K562 (cell line): ENCODE measurements at regions not wholly inside any gene's neighbourhood (a gene's known extent, or its start where the extent isn't known, plus 50 kb on each side); places are given as distances from the start of the nearest gene placed in this dataset.
A peak's percentile ranks its signal among the peaks of the same experiment; 100 is the strongest.

Source experiments
- BHLHE40 ChIP-seq: IDR thresholded peaks from 2 replicates; pipeline ENCODE4 v1.6.1; 2011; ENCODE audit warnings: low read length, improper control_type of control experiment
- CBX8 ChIP-seq: fragments of 200-600 bp; sonication (generic); IDR thresholded peaks from 2 replicates; pipeline ENCODE4 v1.6.1; 2012; ENCODE audit warnings: borderline replicate concordance, mixed run types, low read depth, mild to moderate bottlenecking, moderate library complexity, mixed read lengths, low read length, control low read depth, inconsistent platforms; ENCODE audit not compliant: poor library complexity, severe bottlenecking; ENCODE audit errors: extremely low read depth
- DDX20 ChIP-seq: fragments of 450-650 bp; IDR thresholded peaks from 2 replicates; pipeline ENCODE4 v1.6.1; 2016; ENCODE audit warnings: missing genetic modification characterization, low read depth, mild to moderate bottlenecking, missing compliant biosample characterization, moderate library complexity
- ESRRA ChIP-seq: fragments of 450-650 bp; IDR thresholded peaks from 2 replicates; pipeline ENCODE4 v1.6.1; 2014; ENCODE audit warnings: low read depth, mild to moderate bottlenecking, moderate library complexity, borderline replicate concordance
- ETV6 ChIP-seq, 3 experiments: fragments of 150-350 bp in 1 of 3; sonication (generic) in 1 of 3; formaldehyde crosslinking in 1 of 3; IDR thresholded peaks; 2 replicates each; pipeline versions ENCODE4 v1.6.1 to v1.8.0; 2014 to 2022; ENCODE audit warnings: borderline replicate concordance in 2 of 3, low read depth in 2 of 3, antibody characterized with exemption in 1 of 3, low read length in 1 of 3, mild to moderate bottlenecking in 1 of 3, missing genetic modification reagents in 1 of 3
- FUS ChIP-seq: fragments of 200-400 bp; formaldehyde crosslinking; optimal IDR thresholded peaks from 2 replicates; pipeline ENCODE3; 2017; ENCODE audit warnings: low read depth, low read length
- JUN ChIP-seq, 2 experiments: sonication (generic) in 1 of 2; formaldehyde crosslinking in 1 of 2; IDR thresholded peaks; 2 replicates each; pipeline versions ENCODE4 v1.6.1 to v1.8.0; 2012 to 2022; ENCODE audit warnings: borderline replicate concordance in 2 of 2, mild to moderate bottlenecking in 2 of 2, improper control_type of control experiment in 1 of 2, low read depth in 1 of 2, low read length in 1 of 2, missing genetic modification reagents in 1 of 2
- LARP7 ChIP-seq: fragments of 450-650 bp; IDR thresholded peaks from 2 replicates; pipeline ENCODE4 v1.6.1; 2016
- MECOM ChIP-seq: fragments of 250-450 bp; sonication (Bioruptor Pico); IDR thresholded peaks from 2 replicates; pipeline ENCODE4 v1.8.0; 2022; ENCODE audit warnings: inconsistent platforms
- NFIX ChIP-seq: fragments of 250-450 bp; sonication (Bioruptor Pico); IDR thresholded peaks from 2 replicates; pipeline ENCODE4 v1.4.0; 2020; ENCODE audit warnings: low read depth, mild to moderate bottlenecking, moderate library complexity
- SMARCE1 ChIP-seq: fragments of 450-650 bp; IDR thresholded peaks from 2 replicates; pipeline ENCODE4 v1.7.1; 2016; ENCODE audit warnings: mild to moderate bottlenecking
- TCF7L2 ChIP-seq: fragments of 150-350 bp; IDR thresholded peaks from 2 replicates; pipeline ENCODE4 v1.6.1; 2016; ENCODE audit warnings: low read depth, mild to moderate bottlenecking, low read length, moderate library complexity
- YBX1 ChIP-seq: fragments of 450-650 bp; IDR thresholded peaks from 2 replicates; pipeline ENCODE4 v1.7.1; 2016; ENCODE audit warnings: mild to moderate bottlenecking
- ZNF41 ChIP-seq: fragments of 250-450 bp; sonication (Bioruptor Pico); conservative IDR thresholded peaks from 2 replicates; pipeline ENCODE4 v1.4.0; 2020; ENCODE audit warnings: mild to moderate bottlenecking
- ZNF785 ChIP-seq: fragments of 250-450 bp; sonication (Bioruptor Pico); IDR thresholded peaks from 2 replicates; pipeline ENCODE4 v1.4.0; 2020; ENCODE audit warnings: mild to moderate bottlenecking
- TF ChIP-seq, protein P1 (sequence below): sonication (generic); formaldehyde crosslinking; IDR thresholded peaks from 2 replicates; pipeline ENCODE4 v1.8.0; 2022; ENCODE audit warnings: mild to moderate bottlenecking, missing genetic modification reagents
- TF ChIP-seq, protein P2 (sequence below): IDR thresholded peaks from 2 replicates; pipeline ENCODE4 v1.6.1; 2011; ENCODE audit not compliant: insufficient read length; ENCODE audit errors: extremely low read depth
- TF ChIP-seq, protein P3 (sequence below): sonication (generic); formaldehyde crosslinking; IDR thresholded peaks from 2 replicates; pipeline ENCODE4 v1.8.1; 2022; ENCODE audit warnings: missing genetic modification reagents
- TF ChIP-seq, protein P4 (sequence below): sonication (generic); formaldehyde crosslinking; IDR thresholded peaks from 2 replicates; pipeline ENCODE4 v1.8.0; 2022; ENCODE audit warnings: mild to moderate bottlenecking, missing genetic modification reagents

DNA sequence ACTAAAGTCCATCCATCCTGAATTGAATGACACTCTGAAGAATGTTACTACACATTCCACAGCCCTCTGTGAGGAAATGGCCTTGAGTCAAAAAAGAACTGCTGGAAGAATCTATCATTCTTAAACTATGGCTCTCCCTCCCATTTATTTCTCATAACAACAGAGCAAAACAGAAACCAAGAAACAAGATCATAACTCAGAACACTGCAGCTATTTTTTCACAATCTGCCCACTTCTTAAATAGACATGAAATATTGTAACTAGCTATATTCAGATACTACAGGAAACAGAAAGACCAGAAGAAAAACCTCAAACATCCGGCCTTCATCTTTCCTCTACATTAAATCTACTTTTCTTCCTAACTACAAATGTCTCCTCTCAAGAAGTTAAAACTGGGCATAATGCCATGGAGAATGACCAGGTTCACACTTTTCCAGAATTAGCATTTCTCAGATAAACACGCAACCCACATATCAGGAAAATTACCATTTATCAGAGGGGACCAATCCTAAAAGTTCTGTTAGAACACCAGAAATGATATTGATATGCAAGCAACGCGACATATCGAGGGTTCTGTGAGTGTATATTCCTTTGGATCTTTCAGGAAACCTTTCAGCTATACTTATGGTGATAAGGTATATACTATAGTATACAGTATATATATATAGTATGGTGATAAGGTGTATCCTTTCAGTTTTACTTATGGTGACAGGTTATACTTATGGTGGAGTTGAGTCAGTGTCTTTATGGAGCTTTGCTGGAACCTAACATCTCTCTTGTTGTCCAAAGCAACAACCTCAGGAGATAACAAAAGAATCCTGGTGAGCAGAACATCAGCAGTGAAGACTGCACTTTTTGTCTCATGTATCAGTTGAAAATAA, 60.4 kb upstream of the IRF2 start (continued):
- TF ChIP-seq, protein P1, sequence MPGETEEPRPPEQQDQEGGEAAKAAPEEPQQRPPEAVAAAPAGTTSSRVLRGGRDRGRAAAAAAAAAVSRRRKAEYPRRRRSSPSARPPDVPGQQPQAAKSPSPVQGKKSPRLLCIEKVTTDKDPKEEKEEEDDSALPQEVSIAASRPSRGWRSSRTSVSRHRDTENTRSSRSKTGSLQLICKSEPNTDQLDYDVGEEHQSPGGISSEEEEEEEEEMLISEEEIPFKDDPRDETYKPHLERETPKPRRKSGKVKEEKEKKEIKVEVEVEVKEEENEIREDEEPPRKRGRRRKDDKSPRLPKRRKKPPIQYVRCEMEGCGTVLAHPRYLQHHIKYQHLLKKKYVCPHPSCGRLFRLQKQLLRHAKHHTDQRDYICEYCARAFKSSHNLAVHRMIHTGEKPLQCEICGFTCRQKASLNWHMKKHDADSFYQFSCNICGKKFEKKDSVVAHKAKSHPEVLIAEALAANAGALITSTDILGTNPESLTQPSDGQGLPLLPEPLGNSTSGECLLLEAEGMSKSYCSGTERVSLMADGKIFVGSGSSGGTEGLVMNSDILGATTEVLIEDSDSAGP (CRISPR knock-in tag): no peak
- TF ChIP-seq ETV6 (IDR thresholded peaks at IDR 0.05; ENCODE audit: borderline replicate concordance in 1 of 2, low read depth in 2 of 2, low read length in 1 of 2): no peak
- TF ChIP-seq ETV6 (CRISPR knock-in tag; IDR thresholded peaks at IDR 0.05; ENCODE audit: borderline replicate concordance): no peak
- TF ChIP-seq JUN (IDR thresholded peaks at IDR 0.05; ENCODE audit: borderline replicate concordance, low read depth, low read length): no peak
- no peak for TF ChIP-seq JUN (CRISPR knock-in tag; IDR thresholded peaks at IDR 0.05; ENCODE audit: borderline replicate concordance)
- no peak for TF ChIP-seq ESRRA
- TF ChIP-seq FUS: no peak
- no peak for TF ChIP-seq NFIX (CRISPR knock-in tag)
- TF ChIP-seq, protein P2, sequence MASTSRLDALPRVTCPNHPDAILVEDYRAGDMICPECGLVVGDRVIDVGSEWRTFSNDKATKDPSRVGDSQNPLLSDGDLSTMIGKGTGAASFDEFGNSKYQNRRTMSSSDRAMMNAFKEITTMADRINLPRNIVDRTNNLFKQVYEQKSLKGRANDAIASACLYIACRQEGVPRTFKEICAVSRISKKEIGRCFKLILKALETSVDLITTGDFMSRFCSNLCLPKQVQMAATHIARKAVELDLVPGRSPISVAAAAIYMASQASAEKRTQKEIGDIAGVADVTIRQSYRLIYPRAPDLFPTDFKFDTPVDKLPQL: no peak
- TF ChIP-seq ZNF41: no peak
- no peak for TF ChIP-seq BHLHE40
- TF ChIP-seq SMARCE1: 0 out of 2 replicates have a peak, but pooled peaks have one; percentile 40
- no peak for TF ChIP-seq YBX1
- TF ChIP-seq, protein P3, sequence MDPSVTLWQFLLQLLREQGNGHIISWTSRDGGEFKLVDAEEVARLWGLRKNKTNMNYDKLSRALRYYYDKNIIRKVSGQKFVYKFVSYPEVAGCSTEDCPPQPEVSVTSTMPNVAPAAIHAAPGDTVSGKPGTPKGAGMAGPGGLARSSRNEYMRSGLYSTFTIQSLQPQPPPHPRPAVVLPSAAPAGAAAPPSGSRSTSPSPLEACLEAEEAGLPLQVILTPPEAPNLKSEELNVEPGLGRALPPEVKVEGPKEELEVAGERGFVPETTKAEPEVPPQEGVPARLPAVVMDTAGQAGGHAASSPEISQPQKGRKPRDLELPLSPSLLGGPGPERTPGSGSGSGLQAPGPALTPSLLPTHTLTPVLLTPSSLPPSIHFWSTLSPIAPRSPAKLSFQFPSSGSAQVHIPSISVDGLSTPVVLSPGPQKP (CRISPR knock-in tag): no peak
- TF ChIP-seq MECOM (CRISPR knock-in tag): no peak
- TF ChIP-seq ZNF785 (CRISPR knock-in tag): no peak
- TF ChIP-seq, protein P4, sequence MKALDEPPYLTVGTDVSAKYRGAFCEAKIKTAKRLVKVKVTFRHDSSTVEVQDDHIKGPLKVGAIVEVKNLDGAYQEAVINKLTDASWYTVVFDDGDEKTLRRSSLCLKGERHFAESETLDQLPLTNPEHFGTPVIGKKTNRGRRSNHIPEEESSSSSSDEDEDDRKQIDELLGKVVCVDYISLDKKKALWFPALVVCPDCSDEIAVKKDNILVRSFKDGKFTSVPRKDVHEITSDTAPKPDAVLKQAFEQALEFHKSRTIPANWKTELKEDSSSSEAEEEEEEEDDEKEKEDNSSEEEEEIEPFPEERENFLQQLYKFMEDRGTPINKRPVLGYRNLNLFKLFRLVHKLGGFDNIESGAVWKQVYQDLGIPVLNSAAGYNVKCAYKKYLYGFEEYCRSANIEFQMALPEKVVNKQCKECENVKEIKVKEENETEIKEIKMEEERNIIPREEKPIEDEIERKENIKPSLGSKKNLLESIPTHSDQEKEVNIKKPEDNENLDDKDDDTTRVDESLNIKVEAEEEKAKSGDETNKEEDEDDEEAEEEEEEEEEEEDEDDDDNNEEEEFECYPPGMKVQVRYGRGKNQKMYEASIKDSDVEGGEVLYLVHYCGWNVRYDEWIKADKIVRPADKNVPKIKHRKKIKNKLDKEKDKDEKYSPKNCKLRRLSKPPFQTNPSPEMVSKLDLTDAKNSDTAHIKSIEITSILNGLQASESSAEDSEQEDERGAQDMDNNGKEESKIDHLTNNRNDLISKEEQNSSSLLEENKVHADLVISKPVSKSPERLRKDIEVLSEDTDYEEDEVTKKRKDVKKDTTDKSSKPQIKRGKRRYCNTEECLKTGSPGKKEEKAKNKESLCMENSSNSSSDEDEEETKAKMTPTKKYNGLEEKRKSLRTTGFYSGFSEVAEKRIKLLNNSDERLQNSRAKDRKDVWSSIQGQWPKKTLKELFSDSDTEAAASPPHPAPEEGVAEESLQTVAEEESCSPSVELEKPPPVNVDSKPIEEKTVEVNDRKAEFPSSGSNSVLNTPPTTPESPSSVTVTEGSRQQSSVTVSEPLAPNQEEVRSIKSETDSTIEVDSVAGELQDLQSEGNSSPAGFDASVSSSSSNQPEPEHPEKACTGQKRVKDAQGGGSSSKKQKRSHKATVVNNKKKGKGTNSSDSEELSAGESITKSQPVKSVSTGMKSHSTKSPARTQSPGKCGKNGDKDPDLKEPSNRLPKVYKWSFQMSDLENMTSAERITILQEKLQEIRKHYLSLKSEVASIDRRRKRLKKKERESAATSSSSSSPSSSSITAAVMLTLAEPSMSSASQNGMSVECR (CRISPR knock-in tag): no peak
- no peak for TF ChIP-seq TCF7L2
- no peak for TF ChIP-seq DDX20 (tag)
- no peak for TF ChIP-seq CBX8
- no peak for TF ChIP-seq LARP7
